H1 (cell line): ENCODE measurements at regions not wholly inside any gene's neighbourhood (a gene's known extent, or its start where the extent isn't known, plus 50 kb on each side); places are given as distances from the start of the nearest gene placed in this dataset.

Source experiments
- CTCF ChIA-PET: fragments of 300-600 bp; sonication (Branson Sonifier 250); formaldehyde crosslinking; loops from one replicate; lab custom pipeline; 2021; ENCODE audit not compliant: partially characterized antibody; lab: Charles Lee
- POLR2A ChIA-PET: fragments of 300-600 bp; sonication (Branson Sonifier 250); formaldehyde crosslinking; loops from one replicate; lab custom pipeline; 2021; ENCODE audit warnings: inconsistent platforms; ENCODE audit not compliant: partially characterized antibody; lab: Charles Lee
- DNase-seq, 2 experiments: peaks; one replicate each; pipeline versions ENCODE4 v3.0.0 to v3.0.0-alpha.2; 2010 to 2022; ENCODE audit warnings: low spot score in 2 of 2, low read depth in 1 of 2, mixed read lengths in 1 of 2
- FAIRE-seq: peaks from 2 replicates; lab custom pipeline; 2011; peaks lifted over from hg19 to GRCh38; lab: Jason Lieb, UNC
- H2AFZ ChIP-seq: 2 replicates; pipeline ENCODE4 v1.8.1; 2012; ENCODE audit warnings: low read length, inconsistent platforms
- H2AK5ac ChIP-seq: 2 replicates; pipeline ENCODE4 v1.6.1; 2013; ENCODE audit warnings: low read depth, low read length
- H2BK120ac ChIP-seq: replicated peaks from 2 replicates; pipeline ENCODE3; 2013; ENCODE audit warnings: low read depth, low read length, inconsistent platforms
- H2BK12ac ChIP-seq: 2 replicates; pipeline ENCODE4 v1.6.1; 2013; ENCODE audit warnings: low read depth, low read length
- H2BK15ac ChIP-seq: 2 replicates; pipeline ENCODE4 v1.6.1; 2013; ENCODE audit warnings: low read length
- H2BK20ac ChIP-seq: 2 replicates; pipeline ENCODE4 v1.6.1; 2013; ENCODE audit warnings: low read length
- H2BK5ac ChIP-seq: 2 replicates; pipeline ENCODE4 v1.6.1; 2013; ENCODE audit warnings: low read depth, low read length
- H3K14ac ChIP-seq: 2 replicates; pipeline ENCODE4 v1.6.1; 2013; ENCODE audit warnings: inconsistent platforms; ENCODE audit not compliant: insufficient read length
- H3K18ac ChIP-seq: 2 replicates; pipeline ENCODE4 v1.6.1; 2013; ENCODE audit warnings: low read length; ENCODE audit errors: extremely low read depth
- H3K23ac ChIP-seq: 2 replicates; pipeline ENCODE4 v1.6.1; 2013; ENCODE audit warnings: inconsistent platforms; ENCODE audit not compliant: insufficient read length
- H3K23me2 ChIP-seq: 2 replicates; pipeline ENCODE4 v1.6.1; 2013; ENCODE audit warnings: low read depth, low read length
- H3K27ac ChIP-seq: 2 replicates; pipeline ENCODE4 v1.6.1; 2011; ENCODE audit warnings: low read depth, low read length, inconsistent platforms
- H3K27me3 ChIP-seq, 4 experiments: replicated peaks in 1 of 4; 1 replicate in 1 of 4; 2 replicates in 3 of 4; pipeline versions ENCODE4 v1.6.1 to v1.8.1; 2011 to 2013; ENCODE audit warnings: low read length in 3 of 4, mild to moderate bottlenecking in 3 of 4, inconsistent platforms in 2 of 4, mixed read lengths in 2 of 4, moderate library complexity in 1 of 4; ENCODE audit not compliant: control insufficient read depth in 3 of 4, insufficient read depth in 3 of 4; ENCODE audit errors: extremely low read depth in 1 of 4
- H3K36me3 ChIP-seq, 4 experiments: 2 replicates each; pipeline versions ENCODE4 v1.6.1 to v1.8.1; 2011 to 2013; ENCODE audit warnings: mild to moderate bottlenecking in 4 of 4, low read length in 3 of 4, moderate library complexity in 2 of 4, control low read depth in 1 of 4, inconsistent platforms in 1 of 4; ENCODE audit not compliant: insufficient read depth in 4 of 4, control insufficient read depth in 2 of 4
- H3K4ac ChIP-seq: replicated peaks from 2 replicates; pipeline ENCODE3; 2013; ENCODE audit warnings: low read length, low read depth, mixed read lengths, inconsistent platforms; ENCODE audit not compliant: insufficient read length
- H3K4me1 ChIP-seq, 4 experiments: replicated peaks in 1 of 4; 1 replicate in 1 of 4; 2 replicates in 3 of 4; pipeline versions ENCODE4 v1.6.1 to v1.8.1; 2011 to 2013; ENCODE audit warnings: low read length in 3 of 4, inconsistent platforms in 2 of 4, mixed read lengths in 1 of 4; ENCODE audit not compliant: insufficient read depth in 4 of 4, control insufficient read depth in 3 of 4
- H3K4me2 ChIP-seq, 2 experiments: 2 replicates each; pipeline versions ENCODE4 v1.6.1 to v1.8.1; 2011 to 2013; ENCODE audit warnings: low read depth in 2 of 2, low read length in 2 of 2, control low read depth in 1 of 2, inconsistent platforms in 1 of 2, mild to moderate bottlenecking in 1 of 2; ENCODE audit not compliant: insufficient read depth in 1 of 2
- H3K4me3 ChIP-seq, 4 experiments: fragments of 200-600, 300-600 bp in 1 of 4; sonication (generic), shearing (Covaris generic), sonication (Bioruptor Twin) in 1 of 4; 2 replicates each; pipeline versions ENCODE4 v1.5.1 to v1.8.1; 2011 to 2016; ENCODE audit warnings: low read length in 4 of 4, low read depth in 3 of 4, control low read depth in 2 of 4, inconsistent platforms in 2 of 4, mild to moderate bottlenecking in 2 of 4, mixed read lengths in 1 of 4, moderate library complexity in 1 of 4; ENCODE audit not compliant: insufficient read depth in 2 of 4; ENCODE audit errors: extremely low read depth in 1 of 4
- H3K56ac ChIP-seq: replicated peaks from 2 replicates; pipeline ENCODE3; 2013; ENCODE audit warnings: low read depth, mild to moderate bottlenecking, mixed read lengths, low read length, inconsistent platforms; ENCODE audit not compliant: insufficient read length
- H3K79me1 ChIP-seq: 2 replicates; pipeline ENCODE4 v1.6.1; 2013; ENCODE audit warnings: low read depth, low read length, control low read depth
- H3K79me2 ChIP-seq, 2 experiments: 2 replicates each; pipeline versions ENCODE4 v1.6.1 to v1.8.1; 2012 to 2013; ENCODE audit warnings: low read length in 2 of 2, mild to moderate bottlenecking in 2 of 2, inconsistent platforms in 1 of 2; ENCODE audit not compliant: insufficient read depth in 2 of 2, control insufficient read depth in 1 of 2
- H3K9ac ChIP-seq, 4 experiments: replicated peaks in 1 of 4; 1 replicate in 1 of 4; 2 replicates in 3 of 4; pipeline versions ENCODE4 v1.6.1 to v1.8.1; 2011 to 2013; ENCODE audit warnings: low read depth in 3 of 4, low read length in 3 of 4, control low read depth in 2 of 4, mild to moderate bottlenecking in 2 of 4, moderate library complexity in 2 of 4, inconsistent platforms in 1 of 4; ENCODE audit errors: extremely low read depth in 1 of 4
- H3K9me3 ChIP-seq, 2 experiments: 2 replicates each; pipeline versions ENCODE4 v1.6.1 to v1.8.1; 2012 to 2013; ENCODE audit warnings: mild to moderate bottlenecking in 2 of 2, moderate library complexity in 2 of 2, control low read depth in 1 of 2, inconsistent platforms in 1 of 2, low read depth in 1 of 2, low read length in 1 of 2, mixed read lengths in 1 of 2; ENCODE audit not compliant: insufficient read depth in 2 of 2
- H4K20me1 ChIP-seq, 2 experiments: replicated peaks in 1 of 2; 2 replicates each; pipeline versions ENCODE3 to v1.8.1; 2011 to 2013; ENCODE audit warnings: inconsistent platforms in 2 of 2, low read length in 2 of 2, mild to moderate bottlenecking in 1 of 2; ENCODE audit not compliant: insufficient read depth in 2 of 2, control insufficient read depth in 1 of 2
- H4K5ac ChIP-seq: 2 replicates; pipeline ENCODE4 v1.6.1; 2013; ENCODE audit warnings: low read length, low read depth, mixed read lengths, inconsistent platforms; ENCODE audit not compliant: insufficient read length
- H4K8ac ChIP-seq: 2 replicates; pipeline ENCODE4 v1.8.0; 2013; ENCODE audit warnings: mild to moderate bottlenecking, moderate library complexity, low read length, inconsistent platforms; ENCODE audit not compliant: insufficient read depth; ENCODE audit errors: extremely low read depth
- H4K91ac ChIP-seq: replicated peaks from 2 replicates; pipeline ENCODE3; 2013; ENCODE audit warnings: low read length, mixed read lengths, inconsistent platforms; ENCODE audit not compliant: insufficient read length
- RBBP5 ChIP-seq: IDR thresholded peaks from 2 replicates; pipeline ENCODE4 v1.7.1; 2012; ENCODE audit warnings: low read depth, mild to moderate bottlenecking, inconsistent platforms, low read length, moderate library complexity, borderline replicate concordance
- RXRA ChIP-seq: IDR thresholded peaks from 2 replicates; pipeline ENCODE4 v1.6.1; 2011; ENCODE audit warnings: low read depth, mild to moderate bottlenecking, low read length, moderate library complexity; ENCODE audit not compliant: insufficient read depth

- Histone ChIP-seq H3K9ac (no peak overlapping the region), H2BK15ac (no peak overlapping the region), H3K4me1 (no peaks in the 10 kb centered on the region), H4K5ac (no peak overlapping the region), H3K79me2 (no peaks in the 10 kb centered on the region), H2BK120ac (no peak overlapping the region), H3K14ac (no peak overlapping the region), H3K18ac (no peak overlapping the region), H2AFZ (no peak overlapping the region), H2BK20ac (no peak overlapping the region), H3K9me3 (no peaks in the 10 kb centered on the region), H3K23me2 (no peaks in the 10 kb centered on the region), H3K4me2 (no peak overlapping the region), H3K27me3 (no peaks in the 10 kb centered on the region), H3K79me1 (no peaks in the 10 kb centered on the region), H2AK5ac (no peak overlapping the region), H2BK12ac (no peak overlapping the region), H3K56ac (no peak overlapping the region), H3K4ac (no peak overlapping the region), H3K36me3 (no peaks in the 10 kb centered on the region), H4K8ac (no peak overlapping the region), H3K23ac (no peak overlapping the region), H3K4me3 (no peak overlapping the region), H4K20me1 (no peaks in the 10 kb centered on the region), H2BK5ac (no peak overlapping the region), H4K91ac (no peak overlapping the region), H3K27ac (no peak overlapping the region)
- POLR2A ChIA-PET: no interaction called here
- DNase-seq: no peak
- TF ChIP-seq RBBP5: no peak
- no peak for TF ChIP-seq RXRA
- no peak for FAIRE-seq
- CTCF ChIA-PET: no interaction called here
Measured at GRCh38 chr5:166022065-166022464, 2269.4 kb upstream of the WWC1 start.
